ENCODE measurements at regions not wholly inside any gene's neighbourhood (a gene's known extent, or its start where the extent isn't known, plus 50 kb on each side); places are given as distances from the start of the nearest gene placed in this dataset.
"Not testable (repeated sequence)": the region's sequence is repeated elsewhere in the genome, so short reads cannot be mapped to it uniquely, and the experiment has no call there.

GRCh38 chr9:135402048-135402738, 77.4 kb upstream of the PPP1R26 start:
- DNase-seq (ENCODE audit: low spot score in 2 of 2): no peak
- H3K9me3 ChIP-seq: peaks cover 0 to 2% (median 0%) of the 10 kb centered on the region in 4 donors
- no peaks in the 10 kb centered on the region for H3K36me3 ChIP-seq
- WGBS, 2 donors: 76 to 89% methylated on average over 18 of the region's 18 CpGs
- no peak overlapping the region for H3K27ac ChIP-seq
- H3K27me3 ChIP-seq: no peaks in the 10 kb centered on the region
- no peak overlapping the region for H3K4me3 ChIP-seq
- H3K4me1 ChIP-seq: no peaks in the 10 kb centered on the region
- TF ChIP-seq EP300 (IDR thresholded peaks at IDR 0.05): no peak
- TF ChIP-seq CTCF (IDR thresholded peaks at IDR 0.05): no peak
- no peak for TF ChIP-seq POLR2A (IDR thresholded peaks at IDR 0.05)

GRCh38 chr9:135402739-135403695, 76.6 kb upstream of the PPP1R26 start:
- WGBS, 2 donors: 75 to 77% methylated on average over 23 to 29 of the region's 29 CpGs
- Histone ChIP-seq H3K36me3 (no peaks in the 10 kb centered on the region), H3K4me1 (no peaks in the 10 kb centered on the region), H3K9me3 (peaks cover 0 to 7% (median 0%) of the 10 kb centered on the region in 4 donors), H3K27ac (no peak overlapping the region), H3K4me3 (no peak overlapping the region), H3K27me3 (no peaks in the 10 kb centered on the region)
- TF ChIP-seq CTCF (IDR thresholded peaks at IDR 0.05) (no peak), POLR2A (IDR thresholded peaks at IDR 0.05) (no peak), EP300 (IDR thresholded peaks at IDR 0.05) (no peak)
- no peak for DNase-seq (ENCODE audit: low spot score in 2 of 2)

GRCh38 chr9:135403733-135404450, 75.7 kb upstream of the PPP1R26 start:
- H3K27ac ChIP-seq: no peak overlapping the region
- DNase-seq (ENCODE audit: low spot score in 2 of 2): no peak
- H3K27me3 ChIP-seq: no peaks in the 10 kb centered on the region
- H3K4me3 ChIP-seq: no peak overlapping the region
- no peaks in the 10 kb centered on the region for H3K4me1 ChIP-seq
- H3K36me3 ChIP-seq: no peaks in the 10 kb centered on the region
- TF ChIP-seq POLR2A (IDR thresholded peaks at IDR 0.05): no peak
- 62 to 67% methylated on average over 5 to 11 of the region's 11 CpGs for WGBS, 2 donors
- peaks cover 0 to 7% (median 0%) of the 10 kb centered on the region in 4 donors for H3K9me3 ChIP-seq

- no peak for DNase-seq (ENCODE audit: low spot score in 2 of 2)
Observed at GRCh38 chr9:135404451-135405144, 75.0 kb upstream of the PPP1R26 start.

GRCh38 chr9:135405145-135405464, 74.5 kb upstream of the PPP1R26 start:
- H3K27me3 ChIP-seq; DNase-seq (ENCODE audit: low spot score in 2 of 2): not testable (repeated sequence)
- 90 to 96% methylated on average over 12 of the region's 12 CpGs for WGBS, 2 donors

More at GRCh38 chr9:135404451-135405144, 75.0 kb upstream of the PPP1R26 start:
- no peak overlapping the region for H3K27ac ChIP-seq
- H3K27me3 ChIP-seq: no peaks in the 10 kb centered on the region
- H3K4me1 ChIP-seq: no peaks in the 10 kb centered on the region
- H3K4me3 ChIP-seq: no peak overlapping the region
- H3K9me3 ChIP-seq: peaks cover 0 to 7% (median 0%) of the 10 kb centered on the region in 4 donors
- TF ChIP-seq CTCF (IDR thresholded peaks at IDR 0.05) (no peak), POLR2A (IDR thresholded peaks at IDR 0.05) (no peak), EP300 (IDR thresholded peaks at IDR 0.05) (no peak)
- WGBS, 2 donors: 86 to 88% methylated on average over 18 to 23 of the region's 23 CpGs
- no peaks in the 10 kb centered on the region for H3K36me3 ChIP-seq

More at GRCh38 chr9:135405145-135405464, 74.5 kb upstream of the PPP1R26 start:
- H3K36me3 ChIP-seq, H3K27ac ChIP-seq, H3K4me1 ChIP-seq, H3K9me3 ChIP-seq, H3K4me3 ChIP-seq: not testable (repeated sequence)
